Fibroblast of lung (primary cell): ENCODE measurements at regions not wholly inside any gene's neighbourhood (a gene's known extent, or its start where the extent isn't known, plus 50 kb on each side); places are given as distances from the start of the nearest gene placed in this dataset.
A peak's percentile ranks its signal among the peaks of the same experiment; 100 is the strongest.

Experiments
- DNase-seq, 2 donors: peaks; one replicate each; pipeline versions ENCODE4 v3.0.0 to v3.0.0-alpha.2; 2010; ENCODE audit warnings: low read depth in 2 of 2
- H2AFZ ChIP-seq: 2 replicates; pipeline ENCODE4 v1.5.1; 2012; ENCODE audit warnings: low read length, control low read depth, inconsistent platforms
- H3K27ac ChIP-seq: 2 replicates; pipeline ENCODE4 v1.5.1; 2011; ENCODE audit warnings: low read length, control low read depth; ENCODE audit not compliant: insufficient read depth
- H3K27me3 ChIP-seq: 2 replicates; pipeline ENCODE4 v1.5.1; 2011; ENCODE audit warnings: mild to moderate bottlenecking, low read length; ENCODE audit not compliant: control insufficient read depth, insufficient read depth
- H3K36me3 ChIP-seq: 2 replicates; pipeline ENCODE4 v1.5.1; 2011; ENCODE audit warnings: low read length; ENCODE audit not compliant: control insufficient read depth, insufficient read depth
- H3K4me1 ChIP-seq: 2 replicates; pipeline ENCODE4 v1.5.1; 2011; ENCODE audit warnings: low read length; ENCODE audit not compliant: control insufficient read depth, insufficient read depth; ENCODE audit errors: extremely low read depth
- H3K4me2 ChIP-seq: 2 replicates; pipeline ENCODE4 v1.5.1; 2011; ENCODE audit warnings: low read length, control low read depth; ENCODE audit not compliant: insufficient read depth; ENCODE audit errors: extremely low read depth
- H3K4me3 ChIP-seq, 4 experiments: fragments of 200-600 bp in 1 of 4; sonication (generic) in 1 of 4; replicated peaks in 1 of 4; 2 replicates each; pipeline ENCODE4 v1.5.1; 2011 to 2016; ENCODE audit warnings: low read length in 4 of 4, low read depth in 3 of 4, mild to moderate bottlenecking in 3 of 4, control low read depth in 2 of 4, inconsistent platforms in 1 of 4, mixed read lengths in 1 of 4; ENCODE audit not compliant: insufficient read depth in 1 of 4; ENCODE audit errors: control extremely low read depth in 1 of 4
- H3K79me2 ChIP-seq: 2 replicates; pipeline ENCODE4 v1.5.1; 2012; ENCODE audit warnings: mild to moderate bottlenecking, low read length, inconsistent platforms; ENCODE audit not compliant: control insufficient read depth, insufficient read depth
- H3K9ac ChIP-seq: 2 replicates; pipeline ENCODE4 v1.5.1; 2011; ENCODE audit warnings: mild to moderate bottlenecking, low read length, control low read depth; ENCODE audit not compliant: insufficient read depth
- H3K9me3 ChIP-seq: 2 replicates; pipeline ENCODE4 v1.5.1; 2012; ENCODE audit warnings: low read depth, low read length; ENCODE audit not compliant: control insufficient read depth, insufficient read depth
- H4K20me1 ChIP-seq: 2 replicates; pipeline ENCODE4 v1.5.1; 2011; ENCODE audit warnings: low read length; ENCODE audit not compliant: control insufficient read depth, insufficient read depth; ENCODE audit errors: extremely low read depth
- CTCF ChIP-seq, 2 donors: IDR thresholded peaks in 1 of 2; conservative IDR thresholded peaks in 1 of 2; 1 replicate in 1 of 2; 2 replicates in 1 of 2; pipeline ENCODE4 v1.5.1; 2011 to 2012; ENCODE audit warnings: low read length in 2 of 2, control low read depth in 1 of 2, inconsistent platforms in 1 of 2, low read depth in 1 of 2, mild to moderate bottlenecking in 1 of 2
- EZH2 ChIP-seq: IDR thresholded peaks from 2 replicates; pipeline ENCODE4 v1.5.1; 2012; ENCODE audit warnings: low read length, control low read depth, mild to moderate bottlenecking; ENCODE audit errors: missing control alignments

GRCh38 chr3:14352002-14352627 lies 50.3 kb upstream of the SLC6A6 start:
- no peaks in the 10 kb centered on the region for H3K36me3 ChIP-seq
- no peak overlapping the region for H3K4me3 ChIP-seq
- no peak overlapping the region for H3K4me2 ChIP-seq
- H3K9ac ChIP-seq = no peak overlapping the region
- no peaks in the 10 kb centered on the region for H3K4me1 ChIP-seq
- no peaks in the 10 kb centered on the region for H4K20me1 ChIP-seq
- peak in 1 of 2 donors; percentile 15 for DNase-seq
- no peaks in the 10 kb centered on the region for H3K9me3 ChIP-seq
- no peaks in the 10 kb centered on the region for H3K79me2 ChIP-seq
- H3K27me3 ChIP-seq = no peaks in the 10 kb centered on the region
- TF ChIP-seq CTCF (conservative IDR thresholded peaks at IDR 0.05 in 1 of 2, IDR thresholded peaks at IDR 0.05 in 1 of 2; ENCODE audit: low read depth in 1 of 2, low read length in 2 of 2) (no peak), EZH2 (no peak)
- no peak overlapping the region for H2AFZ ChIP-seq
- H3K27ac ChIP-seq = no peak overlapping the region
